ENCODE measurements at regions not wholly inside any gene's neighbourhood (a gene's known extent, or its start where the extent isn't known, plus 50 kb on each side); places are given as distances from the start of the nearest gene placed in this dataset.

DNA sequence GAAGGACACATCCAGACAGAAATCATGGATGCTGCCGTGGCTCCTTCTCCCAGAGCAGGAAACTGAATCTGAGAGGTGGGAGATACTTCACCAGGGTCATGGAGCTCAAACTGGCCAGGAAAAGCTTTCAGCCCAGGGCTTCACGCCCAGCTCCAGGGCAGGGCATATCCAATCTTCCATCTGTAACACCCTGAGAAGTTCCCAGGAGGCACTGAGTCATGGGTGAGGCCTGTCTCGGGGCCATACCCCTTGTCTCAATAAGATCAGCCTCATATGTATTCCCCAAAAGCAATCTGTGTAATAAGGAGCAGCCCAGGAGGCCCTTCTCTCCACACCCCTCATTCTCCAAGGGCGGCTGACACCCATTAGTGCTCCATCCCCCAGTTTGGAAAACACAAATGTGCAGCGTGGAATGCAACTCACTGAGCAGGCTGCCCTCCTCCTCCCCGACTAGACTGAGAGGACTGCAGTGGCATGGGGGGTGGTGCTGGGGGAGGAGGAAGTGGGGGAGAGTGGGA, 439.3 kb upstream of the SULF2 start:
- Histone ChIP-seq H3K27me3 (ENCODE audit: control insufficient read depth in 1 of 2, insufficient read depth in 2 of 2, low read length in 2 of 2) (peaks cover 0 to 3% of the 10 kb centered on the region in 2 experiments; a peak in 2 of 5 replicates), H3K9ac (ENCODE audit: insufficient read depth, low read depth, low read length) (no peak overlapping the region), H3K4me1 (ENCODE audit: insufficient read depth, low read length) (no peaks in the 10 kb centered on the region), H3K4me2 (ENCODE audit: low read depth, low read length) (no peak overlapping the region), H3K79me2 (ENCODE audit: insufficient read depth, low read length) (no peaks in the 10 kb centered on the region), H3K4me3 (replicated peaks in 1 of 3; ENCODE audit: insufficient read depth in 1 of 3, low read depth in 2 of 3, low read length in 3 of 3) (no peak overlapping the region), H3K36me3 (replicated peaks in 1 of 2; ENCODE audit: control insufficient read depth in 1 of 2, insufficient read depth in 2 of 2, low read length in 2 of 2) (no peaks in the 10 kb centered on the region), H3K27ac (ENCODE audit: extremely low read length, insufficient read depth, low read length) (no peak overlapping the region), H4K20me1 (ENCODE audit: insufficient read depth, low read length) (no peaks in the 10 kb centered on the region), H3K9me3 (ENCODE audit: low read length) (no peaks in the 10 kb centered on the region), H2AFZ (ENCODE audit: low read length) (no peak overlapping the region)
- in situ Hi-C loops (cut with HindIII; ENCODE audit: extremely low pct_ligation_motif_present, low pct_unique_long_range_greater_than_20kb) = no loop called here
- TF ChIP-seq MAFF (IDR thresholded peaks at IDR 0.05; ENCODE audit: low read depth, low read length) = no peak
- no peak for TF ChIP-seq ZSCAN30 (CRISPR knock-in tag; IDR thresholded peaks at IDR 0.05)
- POLR2A ChIA-PET = no interaction called here
- DNase-seq (ENCODE audit: low spot score) (no peak), ATAC-seq (no peak), FAIRE-seq (no peak)
- WGBS (ENCODE audit: low lambda C conversion rate) = 23% methylated on average over 6 of the region's 6 CpGs
- intact Hi-C loops (cut with micrococcal nuclease; ENCODE audit: unreplicated experiment) = no loop called here
- CTCF ChIA-PET (ENCODE audit: low intra/inter-chr PET ratio, low total read pairs) = no interaction called here
- BruUV-seq (replicated peaks) = no TSS peak

DNA sequence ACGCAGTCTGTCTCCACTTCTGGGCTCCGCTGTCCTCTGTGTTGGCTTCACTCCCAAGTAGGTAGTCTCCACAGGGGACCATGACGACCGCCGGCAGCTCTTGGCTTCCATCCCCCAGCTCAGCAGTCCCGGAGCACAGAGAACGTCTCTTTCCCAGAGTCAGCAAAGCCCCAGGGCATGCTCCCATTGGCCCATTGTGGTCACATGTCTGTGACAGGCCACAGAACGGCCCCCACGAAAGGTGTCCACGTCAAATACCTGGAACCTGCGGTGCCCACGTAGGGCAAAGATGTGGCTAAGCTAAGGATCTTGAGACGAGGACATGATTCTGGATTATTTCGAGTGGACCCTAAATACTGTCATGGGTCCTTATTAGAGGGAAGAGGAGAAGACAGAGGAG, 438.4 kb upstream of the SULF2 start:
- ChIA-PET POLR2A (no interaction called here), CTCF (ENCODE audit: low intra/inter-chr PET ratio, low total read pairs) (no interaction called here)
- Histone ChIP-seq H3K36me3 (replicated peaks in 1 of 2; ENCODE audit: control insufficient read depth in 1 of 2, insufficient read depth in 2 of 2, low read length in 2 of 2) (no peaks in the 10 kb centered on the region), H3K9me3 (ENCODE audit: low read length) (no peaks in the 10 kb centered on the region), H4K20me1 (ENCODE audit: insufficient read depth, low read length) (no peaks in the 10 kb centered on the region), H3K27me3 (ENCODE audit: control insufficient read depth in 1 of 2, insufficient read depth in 2 of 2, low read length in 2 of 2) (peaks cover 0 to 3% of the 10 kb centered on the region in 2 experiments; a peak in 2 of 5 replicates), H3K79me2 (ENCODE audit: insufficient read depth, low read length) (no peaks in the 10 kb centered on the region), H3K27ac (ENCODE audit: extremely low read length, insufficient read depth, low read length) (no peak overlapping the region), H3K4me2 (ENCODE audit: low read depth, low read length) (no peak overlapping the region), H3K4me1 (ENCODE audit: insufficient read depth, low read length) (no peaks in the 10 kb centered on the region), H3K4me3 (replicated peaks in 1 of 3; ENCODE audit: insufficient read depth in 1 of 3, low read depth in 2 of 3, low read length in 3 of 3) (no peak overlapping the region), H3K9ac (ENCODE audit: insufficient read depth, low read depth, low read length) (no peak overlapping the region), H2AFZ (ENCODE audit: low read length) (no peak overlapping the region)
- no peak for FAIRE-seq
- no peak for TF ChIP-seq ZNF564 (CRISPR knock-in tag; IDR thresholded peaks at IDR 0.05)
- TF ChIP-seq ZNF747 (CRISPR knock-in tag; IDR thresholded peaks at IDR 0.05; ENCODE audit: borderline replicate concordance) = no peak
- TF ChIP-seq, protein P1, sequence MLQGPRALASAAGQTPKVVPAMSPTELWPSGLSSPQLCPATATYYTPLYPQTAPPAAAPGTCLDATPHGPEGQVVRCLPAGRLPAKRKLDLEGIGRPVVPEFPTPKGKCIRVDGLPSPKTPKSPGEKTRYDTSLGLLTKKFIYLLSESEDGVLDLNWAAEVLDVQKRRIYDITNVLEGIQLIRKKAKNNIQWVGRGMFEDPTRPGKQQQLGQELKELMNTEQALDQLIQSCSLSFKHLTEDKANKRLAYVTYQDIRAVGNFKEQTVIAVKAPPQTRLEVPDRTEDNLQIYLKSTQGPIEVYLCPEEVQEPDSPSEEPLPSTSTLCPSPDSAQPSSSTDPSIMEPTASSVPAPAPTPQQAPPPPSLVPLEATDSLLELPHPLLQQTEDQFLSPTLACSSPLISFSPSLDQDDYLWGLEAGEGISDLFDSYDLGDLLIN (CRISPR knock-in tag; IDR thresholded peaks at IDR 0.05; ENCODE audit: borderline replicate concordance) = no peak
- TF ChIP-seq FOXK2 (IDR thresholded peaks at IDR 0.05) = no peak
- TF ChIP-seq ZNF569 (CRISPR knock-in tag; IDR thresholded peaks at IDR 0.05; ENCODE audit: borderline replicate concordance) = no peak
- TF ChIP-seq, protein P2, sequence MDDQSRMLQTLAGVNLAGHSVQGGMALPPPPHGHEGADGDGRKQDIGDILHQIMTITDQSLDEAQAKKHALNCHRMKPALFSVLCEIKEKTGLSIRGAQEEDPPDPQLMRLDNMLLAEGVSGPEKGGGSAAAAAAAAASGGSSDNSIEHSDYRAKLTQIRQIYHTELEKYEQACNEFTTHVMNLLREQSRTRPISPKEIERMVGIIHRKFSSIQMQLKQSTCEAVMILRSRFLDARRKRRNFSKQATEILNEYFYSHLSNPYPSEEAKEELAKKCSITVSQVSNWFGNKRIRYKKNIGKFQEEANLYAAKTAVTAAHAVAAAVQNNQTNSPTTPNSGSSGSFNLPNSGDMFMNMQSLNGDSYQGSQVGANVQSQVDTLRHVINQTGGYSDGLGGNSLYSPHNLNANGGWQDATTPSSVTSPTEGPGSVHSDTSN (CRISPR knock-in tag; IDR thresholded peaks at IDR 0.05; ENCODE audit: borderline replicate concordance) = no peak
- no peak for TF ChIP-seq ETV6 (CRISPR knock-in tag; conservative IDR thresholded peaks at IDR 0.05)
- TF ChIP-seq ZNF776 (CRISPR knock-in tag; IDR thresholded peaks at IDR 0.05) = no peak
- TF ChIP-seq ZFP82 (CRISPR knock-in tag; IDR thresholded peaks at IDR 0.05; ENCODE audit: borderline replicate concordance) = no peak
- TF ChIP-seq, protein P3, sequence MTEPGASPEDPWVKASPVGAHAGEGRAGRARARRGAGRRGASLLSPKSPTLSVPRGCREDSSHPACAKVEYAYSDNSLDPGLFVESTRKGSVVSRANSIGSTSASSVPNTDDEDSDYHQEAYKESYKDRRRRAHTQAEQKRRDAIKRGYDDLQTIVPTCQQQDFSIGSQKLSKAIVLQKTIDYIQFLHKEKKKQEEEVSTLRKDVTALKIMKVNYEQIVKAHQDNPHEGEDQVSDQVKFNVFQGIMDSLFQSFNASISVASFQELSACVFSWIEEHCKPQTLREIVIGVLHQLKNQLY (CRISPR knock-in tag; IDR thresholded peaks at IDR 0.05) = no peak
- WGBS (ENCODE audit: low lambda C conversion rate) = 47% methylated on average over 14 of the region's 14 CpGs
- ATAC-seq = no peak
- intact Hi-C loops (cut with micrococcal nuclease; ENCODE audit: unreplicated experiment) = no loop called here
- BruUV-seq (replicated peaks) = no TSS peak
- in situ Hi-C loops (cut with HindIII; ENCODE audit: extremely low pct_ligation_motif_present, low pct_unique_long_range_greater_than_20kb) = no loop called here
- DNase-seq (ENCODE audit: low spot score) = no peak
